ENCODE measurements at regions not wholly inside any gene's neighbourhood (a gene's known extent, or its start where the extent isn't known, plus 50 kb on each side); places are given as distances from the start of the nearest gene placed in this dataset.

DNA sequence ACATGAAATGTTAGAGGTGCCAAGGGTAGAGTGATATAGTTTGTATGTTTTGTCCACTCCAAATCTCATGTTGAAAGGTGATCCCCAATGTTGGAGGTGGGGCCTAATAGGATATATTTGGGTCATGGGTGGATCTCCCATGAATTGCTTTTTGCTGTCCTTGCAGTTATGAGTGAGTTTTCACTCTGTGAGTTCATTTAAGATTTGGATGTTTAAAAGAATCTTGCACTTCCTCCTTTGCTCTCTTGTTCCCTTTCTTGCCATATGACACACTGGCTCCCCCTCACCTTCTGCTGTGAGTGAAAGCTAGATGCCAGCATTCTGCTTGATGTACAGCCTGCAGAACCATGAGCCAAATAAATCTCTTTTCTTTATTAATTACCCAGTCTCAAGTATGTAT lies 269.2 kb downstream of the ZWINT start:
- TF ChIP-seq, protein P1, sequence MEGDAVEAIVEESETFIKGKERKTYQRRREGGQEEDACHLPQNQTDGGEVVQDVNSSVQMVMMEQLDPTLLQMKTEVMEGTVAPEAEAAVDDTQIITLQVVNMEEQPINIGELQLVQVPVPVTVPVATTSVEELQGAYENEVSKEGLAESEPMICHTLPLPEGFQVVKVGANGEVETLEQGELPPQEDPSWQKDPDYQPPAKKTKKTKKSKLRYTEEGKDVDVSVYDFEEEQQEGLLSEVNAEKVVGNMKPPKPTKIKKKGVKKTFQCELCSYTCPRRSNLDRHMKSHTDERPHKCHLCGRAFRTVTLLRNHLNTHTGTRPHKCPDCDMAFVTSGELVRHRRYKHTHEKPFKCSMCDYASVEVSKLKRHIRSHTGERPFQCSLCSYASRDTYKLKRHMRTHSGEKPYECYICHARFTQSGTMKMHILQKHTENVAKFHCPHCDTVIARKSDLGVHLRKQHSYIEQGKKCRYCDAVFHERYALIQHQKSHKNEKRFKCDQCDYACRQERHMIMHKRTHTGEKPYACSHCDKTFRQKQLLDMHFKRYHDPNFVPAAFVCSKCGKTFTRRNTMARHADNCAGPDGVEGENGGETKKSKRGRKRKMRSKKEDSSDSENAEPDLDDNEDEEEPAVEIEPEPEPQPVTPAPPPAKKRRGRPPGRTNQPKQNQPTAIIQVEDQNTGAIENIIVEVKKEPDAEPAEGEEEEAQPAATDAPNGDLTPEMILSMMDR (IDR thresholded peaks at IDR 0.05) = no peak
- no peak for TF ChIP-seq POLR2A (IDR thresholded peaks at IDR 0.05)

Measured in ovary (tissue), 3 donors.